ENCODE measurements at regions not wholly inside any gene's neighbourhood (a gene's known extent, or its start where the extent isn't known, plus 50 kb on each side); places are given as distances from the start of the nearest gene placed in this dataset.
A peak's percentile ranks its signal among the peaks of the same experiment; 100 is the strongest.
"Not testable (repeated sequence)": the region's sequence is repeated elsewhere in the genome, so short reads cannot be mapped to it uniquely, and the experiment has no call there.

- no peak for DNase-seq (ENCODE audit: low spot score)
Measured at GRCh38 chr15:91356083-91356482, 256.0 kb downstream of the SV2B start.

GRCh38 chr15:91357011-91357410 lies 257.0 kb downstream of the SV2B start:
- DNase-seq (ENCODE audit: low spot score) = no peak

- no peak for DNase-seq (ENCODE audit: low spot score)
Measured at GRCh38 chr15:91357486-91357885, 257.4 kb downstream of the SV2B start.

GRCh38 chr15:91358405-91358804 lies 258.3 kb downstream of the SV2B start:
- DNase-seq (ENCODE audit: low spot score) = no peak

GRCh38 chr15:91361696-91362095 lies 261.6 kb downstream of the SV2B start:
- not testable (repeated sequence) for DNase-seq (ENCODE audit: low spot score)

- DNase-seq (ENCODE audit: low spot score) = no peak
Measured at GRCh38 chr15:91366111-91366510, 266.1 kb downstream of the SV2B start.

- DNase-seq (ENCODE audit: low spot score) = no peak
Measured at GRCh38 chr15:91368611-91369010, 268.6 kb downstream of the SV2B start.

GRCh38 chr15:91369823-91370222 lies 269.8 kb downstream of the SV2B start:
- no peak for DNase-seq (ENCODE audit: low spot score)

GRCh38 chr15:91371345-91371744 lies 271.3 kb downstream of the SV2B start:
- not testable (repeated sequence) for DNase-seq (ENCODE audit: low spot score)

GRCh38 chr15:91374336-91374735 lies 274.3 kb downstream of the SV2B start:
- no peak for DNase-seq (ENCODE audit: low spot score)

GRCh38 chr15:91376038-91376437 lies 276.0 kb downstream of the SV2B start:
- no peak for DNase-seq (ENCODE audit: low spot score)

GRCh38 chr15:91380114-91380513 lies 280.1 kb downstream of the SV2B start:
- DNase-seq (ENCODE audit: low spot score) = no peak

- DNase-seq (ENCODE audit: low spot score) = no peak
Measured at GRCh38 chr15:91383532-91383931, 283.5 kb downstream of the SV2B start.

GRCh38 chr15:91384189-91384730 lies 284.2 kb downstream of the SV2B start:
- DNase-seq (ENCODE audit: low spot score) = no peak

- peak; percentile 13 for DNase-seq (ENCODE audit: low spot score)
Measured at GRCh38 chr15:91385311-91385710, 285.3 kb downstream of the SV2B start.

- no peak for DNase-seq (ENCODE audit: low spot score)
Measured at GRCh38 chr15:91393186-91393585, 293.1 kb downstream of the SV2B start.

GRCh38 chr15:91400481-91400880 lies 300.4 kb downstream of the SV2B start:
- DNase-seq (ENCODE audit: low spot score) = no peak

GRCh38 chr15:91407269-91407889 lies 307.3 kb downstream of the SV2B start:
- peak; percentile 29 for DNase-seq (ENCODE audit: low spot score)

GRCh38 chr15:91408476-91409076 lies 308.5 kb downstream of the SV2B start:
- no peak for DNase-seq (ENCODE audit: low spot score)

GRCh38 chr15:91409387-91409786 lies 309.3 kb downstream of the SV2B start:
- DNase-seq (ENCODE audit: low spot score) = no peak

- DNase-seq (ENCODE audit: low spot score) = no peak
Measured at GRCh38 chr15:91411586-91411985, 311.5 kb downstream of the SV2B start.

- DNase-seq (ENCODE audit: low spot score) = no peak
Measured at GRCh38 chr15:91412138-91412928, 312.3 kb downstream of the SV2B start.

- no peak for DNase-seq (ENCODE audit: low spot score)
Measured at GRCh38 chr15:91413142-91413541, 313.1 kb downstream of the SV2B start.
